ENCODE measurements at regions not wholly inside any gene's neighbourhood (a gene's known extent, or its start where the extent isn't known, plus 50 kb on each side); places are given as distances from the start of the nearest gene placed in this dataset.

DNA sequence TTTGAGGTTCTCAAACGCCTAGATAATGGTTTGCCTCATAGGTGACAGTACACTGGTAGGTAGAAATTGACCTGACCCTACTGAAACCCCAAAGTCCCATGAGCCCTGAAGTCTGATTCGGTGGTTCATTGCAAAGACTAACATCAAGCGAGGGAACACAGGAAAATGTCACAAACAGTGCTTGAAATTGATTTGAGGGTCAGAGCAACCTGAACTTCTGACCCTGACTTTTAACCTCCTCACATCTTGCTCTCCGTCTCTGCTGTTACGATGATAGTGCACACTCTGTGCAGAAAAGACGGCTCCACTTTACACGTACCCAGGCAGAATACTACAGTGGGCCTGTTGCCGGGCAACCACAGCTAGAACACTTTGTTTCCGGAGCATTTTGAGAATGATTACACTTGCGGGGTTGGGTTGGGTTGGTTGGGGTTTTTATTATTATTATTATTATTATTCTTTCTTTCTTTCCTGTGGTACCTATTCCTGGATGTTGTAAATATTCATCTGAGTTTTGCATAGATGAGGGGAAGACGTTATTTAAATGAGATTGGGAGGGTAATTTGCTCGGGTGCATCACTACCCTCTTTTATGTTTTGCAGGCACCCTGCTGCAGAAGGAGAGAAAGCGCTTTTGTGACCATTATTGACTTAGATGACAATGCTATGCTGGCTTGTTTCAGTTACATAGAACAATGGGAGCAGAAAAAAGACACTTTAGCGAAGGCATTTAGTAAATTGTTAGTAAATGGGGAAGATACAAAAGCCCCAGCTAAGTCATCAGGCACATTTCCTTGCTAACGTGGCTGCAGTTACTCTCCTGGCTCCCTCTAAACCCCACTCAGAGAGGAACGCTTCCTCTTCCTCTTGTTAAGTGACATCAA lies 438.1 kb upstream of the NRP1 start:
- TF ChIP-seq CREB1 (IDR thresholded peaks at IDR 0.05; ENCODE audit: low read depth) (no peak), TEAD4 (IDR thresholded peaks at IDR 0.05) (no peak), YY1 (IDR thresholded peaks at IDR 0.05; ENCODE audit: low read depth) (no peak), NFIC (IDR thresholded peaks at IDR 0.05) (no peak), TCF12 (IDR thresholded peaks at IDR 0.05; ENCODE audit: low read depth) (no peak)
- TF ChIP-seq, protein P1, sequence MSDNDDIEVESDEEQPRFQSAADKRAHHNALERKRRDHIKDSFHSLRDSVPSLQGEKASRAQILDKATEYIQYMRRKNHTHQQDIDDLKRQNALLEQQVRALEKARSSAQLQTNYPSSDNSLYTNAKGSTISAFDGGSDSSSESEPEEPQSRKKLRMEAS (IDR thresholded peaks at IDR 0.05), result no peak
- TF ChIP-seq, protein P2, sequence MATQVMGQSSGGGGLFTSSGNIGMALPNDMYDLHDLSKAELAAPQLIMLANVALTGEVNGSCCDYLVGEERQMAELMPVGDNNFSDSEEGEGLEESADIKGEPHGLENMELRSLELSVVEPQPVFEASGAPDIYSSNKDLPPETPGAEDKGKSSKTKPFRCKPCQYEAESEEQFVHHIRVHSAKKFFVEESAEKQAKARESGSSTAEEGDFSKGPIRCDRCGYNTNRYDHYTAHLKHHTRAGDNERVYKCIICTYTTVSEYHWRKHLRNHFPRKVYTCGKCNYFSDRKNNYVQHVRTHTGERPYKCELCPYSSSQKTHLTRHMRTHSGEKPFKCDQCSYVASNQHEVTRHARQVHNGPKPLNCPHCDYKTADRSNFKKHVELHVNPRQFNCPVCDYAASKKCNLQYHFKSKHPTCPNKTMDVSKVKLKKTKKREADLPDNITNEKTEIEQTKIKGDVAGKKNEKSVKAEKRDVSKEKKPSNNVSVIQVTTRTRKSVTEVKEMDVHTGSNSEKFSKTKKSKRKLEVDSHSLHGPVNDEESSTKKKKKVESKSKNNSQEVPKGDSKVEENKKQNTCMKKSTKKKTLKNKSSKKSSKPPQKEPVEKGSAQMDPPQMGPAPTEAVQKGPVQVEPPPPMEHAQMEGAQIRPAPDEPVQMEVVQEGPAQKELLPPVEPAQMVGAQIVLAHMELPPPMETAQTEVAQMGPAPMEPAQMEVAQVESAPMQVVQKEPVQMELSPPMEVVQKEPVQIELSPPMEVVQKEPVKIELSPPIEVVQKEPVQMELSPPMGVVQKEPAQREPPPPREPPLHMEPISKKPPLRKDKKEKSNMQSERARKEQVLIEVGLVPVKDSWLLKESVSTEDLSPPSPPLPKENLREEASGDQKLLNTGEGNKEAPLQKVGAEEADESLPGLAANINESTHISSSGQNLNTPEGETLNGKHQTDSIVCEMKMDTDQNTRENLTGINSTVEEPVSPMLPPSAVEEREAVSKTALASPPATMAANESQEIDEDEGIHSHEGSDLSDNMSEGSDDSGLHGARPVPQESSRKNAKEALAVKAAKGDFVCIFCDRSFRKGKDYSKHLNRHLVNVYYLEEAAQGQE (IDR thresholded peaks at IDR 0.05; ENCODE audit: low read depth), result no peak
- TF ChIP-seq, protein P3, sequence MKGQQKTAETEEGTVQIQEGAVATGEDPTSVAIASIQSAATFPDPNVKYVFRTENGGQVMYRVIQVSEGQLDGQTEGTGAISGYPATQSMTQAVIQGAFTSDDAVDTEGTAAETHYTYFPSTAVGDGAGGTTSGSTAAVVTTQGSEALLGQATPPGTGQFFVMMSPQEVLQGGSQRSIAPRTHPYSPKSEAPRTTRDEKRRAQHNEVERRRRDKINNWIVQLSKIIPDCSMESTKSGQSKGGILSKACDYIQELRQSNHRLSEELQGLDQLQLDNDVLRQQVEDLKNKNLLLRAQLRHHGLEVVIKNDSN (IDR thresholded peaks at IDR 0.05), result no peak

DNA sequence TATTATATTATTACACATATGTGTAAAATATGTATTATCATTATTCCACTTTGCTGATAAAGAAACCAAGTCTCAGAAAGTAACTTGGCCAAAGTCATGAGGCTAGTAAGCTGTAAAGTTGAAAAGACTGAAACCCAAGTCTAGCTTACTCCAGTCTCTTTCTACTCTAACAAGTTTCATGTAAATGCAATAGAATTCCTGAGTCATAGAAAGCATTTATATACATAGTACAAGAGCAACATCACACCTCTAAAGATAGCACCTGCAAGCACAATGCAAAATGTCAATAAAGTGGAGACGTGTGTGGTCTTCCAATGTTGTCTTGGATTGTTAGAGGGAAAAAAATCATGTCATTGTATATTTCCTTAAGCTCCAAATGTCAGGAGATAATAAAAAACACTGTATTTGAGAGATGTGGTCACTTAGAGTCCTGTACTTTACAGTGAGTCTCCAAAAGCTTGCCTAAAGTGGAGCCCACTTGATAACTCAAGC lies 430.3 kb upstream of the NRP1 start:
- TF ChIP-seq RAD21 (IDR thresholded peaks at IDR 0.05; ENCODE audit: low read depth) (no peak), EP300 (IDR thresholded peaks at IDR 0.05; ENCODE audit: borderline replicate concordance) (no peak), CREB1 (IDR thresholded peaks at IDR 0.05; ENCODE audit: low read depth) (no peak)
- TF ChIP-seq, protein P1 (IDR thresholded peaks at IDR 0.05), result no peak

DNA sequence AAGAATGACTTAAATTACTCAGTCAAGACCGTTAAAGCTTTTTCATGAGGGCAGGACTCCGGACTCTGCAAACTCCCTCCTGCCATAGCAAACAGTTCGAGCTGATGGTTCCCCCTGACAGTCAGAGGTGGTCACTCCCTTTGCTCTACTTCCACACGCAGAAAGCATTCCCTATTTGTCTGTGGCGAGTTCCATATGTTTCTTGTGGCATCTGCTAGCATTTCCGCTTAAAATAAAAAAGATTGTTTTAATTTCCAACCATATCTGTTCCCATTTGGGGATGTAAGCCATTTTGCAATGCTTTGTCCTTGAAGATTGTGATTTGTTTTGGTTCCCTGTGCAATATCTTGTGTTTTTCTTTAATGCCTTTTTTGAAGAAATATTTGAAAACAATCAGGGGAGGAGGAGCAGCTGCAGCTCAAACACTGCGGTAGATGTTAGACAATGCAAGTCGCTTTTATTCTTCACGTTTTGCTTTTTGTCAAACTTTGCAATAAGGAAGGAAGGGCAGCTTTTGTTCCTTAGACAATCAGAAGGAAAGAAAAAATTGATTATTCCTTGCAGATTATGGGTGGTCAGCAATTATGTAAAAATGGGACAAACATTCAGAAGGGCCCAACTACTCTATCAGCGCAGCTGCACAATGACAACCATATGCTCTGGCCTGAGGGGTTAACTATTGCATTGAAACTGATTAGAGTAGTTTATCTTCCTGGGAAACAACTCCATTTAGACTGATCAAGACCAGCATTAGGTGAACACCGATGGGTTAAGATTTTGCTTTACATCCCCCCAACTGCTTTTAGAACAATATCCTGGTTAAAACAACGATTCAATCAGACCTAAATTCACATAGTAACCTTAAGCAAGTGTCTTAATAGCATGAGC lies 425.8 kb upstream of the NRP1 start:
- TF ChIP-seq TEAD4 (IDR thresholded peaks at IDR 0.05) (no peak), EP300 (IDR thresholded peaks at IDR 0.05; ENCODE audit: borderline replicate concordance) (no peak), YY1 (IDR thresholded peaks at IDR 0.05; ENCODE audit: low read depth) (no peak), FOXM1 (IDR thresholded peaks at IDR 0.05; ENCODE audit: borderline replicate concordance, low read depth) (no peak), TAF1 (IDR thresholded peaks at IDR 0.05; ENCODE audit: low read depth) (no peak), TCF12 (IDR thresholded peaks at IDR 0.05; ENCODE audit: low read depth) (no peak), RAD21 (IDR thresholded peaks at IDR 0.05; ENCODE audit: low read depth) (no peak), ZBTB7A (IDR thresholded peaks at IDR 0.05; ENCODE audit: low read depth) (no peak), CREB1 (IDR thresholded peaks at IDR 0.05; ENCODE audit: low read depth) (no peak), EGR1 (IDR thresholded peaks at IDR 0.05) (no peak)
- TF ChIP-seq, protein P1 (IDR thresholded peaks at IDR 0.05), result no peak
- TF ChIP-seq, protein P3 (IDR thresholded peaks at IDR 0.05), result no peak
- TF ChIP-seq, protein P2 (IDR thresholded peaks at IDR 0.05; ENCODE audit: low read depth), result no peak

DNA sequence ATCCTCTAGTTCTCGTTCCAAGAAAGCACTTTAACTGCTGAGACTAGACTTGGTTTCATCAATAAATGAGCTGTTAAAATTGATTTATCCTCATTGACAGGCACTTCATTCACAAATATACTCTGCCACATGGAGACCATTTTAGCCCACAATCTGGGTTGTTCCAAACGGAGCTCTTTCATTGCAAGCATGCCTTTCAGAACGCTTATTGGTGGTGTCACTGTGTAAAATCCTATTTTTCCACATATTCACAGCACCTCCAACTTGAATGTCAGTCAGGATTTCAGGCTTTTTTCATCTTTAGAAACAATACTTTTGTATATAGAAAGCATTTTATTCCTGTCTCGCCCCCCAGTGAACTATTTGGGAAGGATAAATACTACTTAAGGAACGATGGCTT lies 424.7 kb upstream of the NRP1 start:
- TF ChIP-seq, protein P1 (IDR thresholded peaks at IDR 0.05), result no peak
- TF ChIP-seq YY1 (IDR thresholded peaks at IDR 0.05; ENCODE audit: low read depth) (no peak), EGR1 (IDR thresholded peaks at IDR 0.05) (no peak), FOXM1 (IDR thresholded peaks at IDR 0.05; ENCODE audit: borderline replicate concordance, low read depth) (no peak), TEAD4 (IDR thresholded peaks at IDR 0.05) (no peak), CEBPB (IDR thresholded peaks at IDR 0.05) (no peak), NFIC (IDR thresholded peaks at IDR 0.05) (no peak), TCF12 (IDR thresholded peaks at IDR 0.05; ENCODE audit: low read depth) (no peak), RAD21 (IDR thresholded peaks at IDR 0.05; ENCODE audit: low read depth) (no peak), CREB1 (IDR thresholded peaks at IDR 0.05; ENCODE audit: low read depth) (no peak), TAF1 (IDR thresholded peaks at IDR 0.05; ENCODE audit: low read depth) (no peak), ZBTB7A (IDR thresholded peaks at IDR 0.05; ENCODE audit: low read depth) (no peak), EP300 (IDR thresholded peaks at IDR 0.05; ENCODE audit: borderline replicate concordance) (no peak)
- TF ChIP-seq, protein P3 (IDR thresholded peaks at IDR 0.05), result no peak
- TF ChIP-seq, protein P2 (IDR thresholded peaks at IDR 0.05; ENCODE audit: low read depth), result no peak
